GM12864 (cell line): ENCODE measurements at regions not wholly inside any gene's neighbourhood (a gene's known extent, or its start where the extent isn't known, plus 50 kb on each side); places are given as distances from the start of the nearest gene placed in this dataset.

ENCODE experiments used
- DNase-seq: peaks from one replicate; pipeline ENCODE4 v3.0.0-alpha.2; 2011; ENCODE audit warnings: low read depth
- H3K4me3 ChIP-seq: 2 replicates; pipeline ENCODE4 v1.5.1; 2011; ENCODE audit warnings: mild to moderate bottlenecking, low read depth, low read length, control low read depth
- CTCF ChIP-seq: IDR thresholded peaks from 2 replicates; pipeline ENCODE4 v1.5.1; 2011; ENCODE audit warnings: low read depth, mild to moderate bottlenecking, moderate library complexity, low read length, control low read depth, inconsistent platforms; ENCODE audit errors: missing control alignments

GRCh38 chr4:178453057-178453456 lies 1010.8 kb upstream of the AGA start:
- no peak for DNase-seq
- no peak overlapping the region for H3K4me3 ChIP-seq

GRCh38 chr4:178457286-178457685 lies 1015.0 kb upstream of the AGA start:
- H3K4me3 ChIP-seq = no peak overlapping the region
- no peak for TF ChIP-seq CTCF
- no peak for DNase-seq

More at GRCh38 chr4:178453057-178453456, 1010.8 kb upstream of the AGA start:
- no peak for TF ChIP-seq CTCF

GRCh38 chr4:178462710-178463109 lies 1020.5 kb upstream of the AGA start:
- H3K4me3 ChIP-seq = no peak overlapping the region
- DNase-seq = no peak
- TF ChIP-seq CTCF = no peak

- TF ChIP-seq CTCF = no peak
- DNase-seq = no peak
- H3K4me3 ChIP-seq = no peak overlapping the region
Observed at GRCh38 chr4:178463747-178464146, 1021.5 kb upstream of the AGA start.

GRCh38 chr4:178470996-178471784 lies 1029.0 kb upstream of the AGA start:
- no peak for DNase-seq
- no peak for TF ChIP-seq CTCF
- H3K4me3 ChIP-seq = no peak overlapping the region

GRCh38 chr4:178471994-178472393 lies 1029.8 kb upstream of the AGA start:
- DNase-seq = no peak
- H3K4me3 ChIP-seq = no peak overlapping the region
- no peak for TF ChIP-seq CTCF

- no peak overlapping the region for H3K4me3 ChIP-seq
- no peak for DNase-seq
- TF ChIP-seq CTCF = no peak
Observed at GRCh38 chr4:178480105-178480504, 1037.9 kb upstream of the AGA start.
